IMR-90 (cell line): ENCODE measurements at regions not wholly inside any gene's neighbourhood (a gene's known extent, or its start where the extent isn't known, plus 50 kb on each side); places are given as distances from the start of the nearest gene placed in this dataset.

ENCODE experiments used
- POLR2A ChIP-seq: IDR thresholded peaks from 2 replicates; pipeline ENCODE4 v1.6.1; 2012; ENCODE audit warnings: mild to moderate bottlenecking, low read depth, low read length
- RFX5 ChIP-seq: IDR thresholded peaks from 2 replicates; pipeline ENCODE4 v1.8.0; 2012; ENCODE audit warnings: low read depth, mild to moderate bottlenecking, low read length, moderate library complexity
- TF ChIP-seq, protein P1 (sequence below): conservative IDR thresholded peaks from 2 replicates; pipeline ENCODE4 v1.5.1; 2012; ENCODE audit warnings: mild to moderate bottlenecking, low read depth, low read length, improper control_type of control experiment

DNA sequence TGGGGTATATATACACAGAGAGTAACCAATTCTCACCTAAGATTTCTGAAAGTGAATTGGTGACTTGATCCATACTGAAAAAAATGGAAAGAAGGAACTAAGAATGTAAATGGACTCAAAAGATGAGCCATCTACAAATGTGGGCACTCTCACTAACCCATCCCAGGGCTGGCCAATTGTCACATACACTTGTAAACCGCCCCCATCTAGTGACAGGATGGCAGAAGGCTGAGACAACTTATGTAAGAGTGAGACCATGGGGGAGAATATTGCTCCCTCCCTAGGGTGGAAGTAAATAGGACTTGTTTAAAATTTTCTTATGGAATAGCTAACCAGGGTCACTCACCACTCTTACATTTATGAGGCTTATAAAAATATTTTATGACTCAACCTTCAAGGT, 377.1 kb upstream of the ISX start:
- TF ChIP-seq, protein P1, sequence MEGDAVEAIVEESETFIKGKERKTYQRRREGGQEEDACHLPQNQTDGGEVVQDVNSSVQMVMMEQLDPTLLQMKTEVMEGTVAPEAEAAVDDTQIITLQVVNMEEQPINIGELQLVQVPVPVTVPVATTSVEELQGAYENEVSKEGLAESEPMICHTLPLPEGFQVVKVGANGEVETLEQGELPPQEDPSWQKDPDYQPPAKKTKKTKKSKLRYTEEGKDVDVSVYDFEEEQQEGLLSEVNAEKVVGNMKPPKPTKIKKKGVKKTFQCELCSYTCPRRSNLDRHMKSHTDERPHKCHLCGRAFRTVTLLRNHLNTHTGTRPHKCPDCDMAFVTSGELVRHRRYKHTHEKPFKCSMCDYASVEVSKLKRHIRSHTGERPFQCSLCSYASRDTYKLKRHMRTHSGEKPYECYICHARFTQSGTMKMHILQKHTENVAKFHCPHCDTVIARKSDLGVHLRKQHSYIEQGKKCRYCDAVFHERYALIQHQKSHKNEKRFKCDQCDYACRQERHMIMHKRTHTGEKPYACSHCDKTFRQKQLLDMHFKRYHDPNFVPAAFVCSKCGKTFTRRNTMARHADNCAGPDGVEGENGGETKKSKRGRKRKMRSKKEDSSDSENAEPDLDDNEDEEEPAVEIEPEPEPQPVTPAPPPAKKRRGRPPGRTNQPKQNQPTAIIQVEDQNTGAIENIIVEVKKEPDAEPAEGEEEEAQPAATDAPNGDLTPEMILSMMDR: no peak
- TF ChIP-seq RFX5 (no peak), POLR2A (no peak)
